GM04503 (cell line): ENCODE measurements at regions not wholly inside any gene's neighbourhood (a gene's known extent, or its start where the extent isn't known, plus 50 kb on each side); places are given as distances from the start of the nearest gene placed in this dataset.

Experiments used
- DNase-seq: peaks from one replicate; pipeline ENCODE4 v3.0.0-alpha.2; 2012; ENCODE audit warnings: low read depth

GRCh38 chr2:42932271-42933151, 140.1 kb upstream of the HAAO start:
- DNase-seq, result no peak

GRCh38 chr2:42931818-42932195, 139.4 kb upstream of the HAAO start:
- DNase-seq, result no peak

GRCh38 chr2:42931146-42931817, 138.9 kb upstream of the HAAO start:
- DNase-seq, result no peak

GRCh38 chr2:42930025-42930581, 137.7 kb upstream of the HAAO start:
- DNase-seq, result no peak

GRCh38 chr2:42929546-42930024, 137.2 kb upstream of the HAAO start:
- no peak for DNase-seq

GRCh38 chr2:42928692-42929545, 136.5 kb upstream of the HAAO start:
- no peak for DNase-seq

- DNase-seq, result no peak
These were observed 135.8 kb upstream of the HAAO start for GRCh38 chr2:42928161-42928691.

- DNase-seq, result no peak
These were observed 135.2 kb upstream of the HAAO start for GRCh38 chr2:42927334-42928160.

- DNase-seq, result no peak
These were observed 134.3 kb upstream of the HAAO start for GRCh38 chr2:42926434-42927333.

GRCh38 chr2:42925742-42926433, 133.5 kb upstream of the HAAO start:
- DNase-seq, result no peak

GRCh38 chr2:42924418-42924886, 132.1 kb upstream of the HAAO start:
- DNase-seq, result no peak

GRCh38 chr2:42923580-42924417, 131.4 kb upstream of the HAAO start:
- no peak for DNase-seq

GRCh38 chr2:42922790-42923579, 130.6 kb upstream of the HAAO start:
- DNase-seq, result peak; percentile 98

GRCh38 chr2:42922293-42922692, 129.9 kb upstream of the HAAO start:
- DNase-seq, result no peak

GRCh38 chr2:42921721-42922120, 129.3 kb upstream of the HAAO start:
- DNase-seq, result no peak

GRCh38 chr2:42921147-42921520, 128.8 kb upstream of the HAAO start:
- DNase-seq, result no peak

- DNase-seq, result no peak
These were observed 128.2 kb upstream of the HAAO start for GRCh38 chr2:42920446-42921146.
